GM18505 (cell line): ENCODE measurements at regions not wholly inside any gene's neighbourhood (a gene's known extent, or its start where the extent isn't known, plus 50 kb on each side); places are given as distances from the start of the nearest gene placed in this dataset.
"Not testable (repeated sequence)": the region's sequence is repeated elsewhere in the genome, so short reads cannot be mapped to it uniquely, and the experiment has no call there.

ENCODE experiments used
- ATAC-seq: cut with Tn5 transposase; IDR thresholded peaks from one replicate; pipeline ENCODE4 v1.9.1; 2021; ENCODE audit not compliant: unreplicated experiment
- POLR2A ChIP-seq: IDR thresholded peaks from 4 replicates; pipeline ENCODE4 v1.6.1; 2011; ENCODE audit warnings: borderline replicate concordance; ENCODE audit not compliant: insufficient read depth, insufficient read length; ENCODE audit errors: extremely low read depth

- ATAC-seq, result no peak
- no peak for TF ChIP-seq POLR2A
These were observed 109.9 kb downstream of the TMEM182 start for GRCh38 chr2:102871707-102872106.

GRCh38 chr2:102872388-102872787 is 110.6 kb downstream of the TMEM182 start:
- ATAC-seq, result no peak
- TF ChIP-seq POLR2A, result no peak

- ATAC-seq, result not testable (repeated sequence)
These were observed 117.7 kb downstream of the TMEM182 start for GRCh38 chr2:102879513-102879912.

GRCh38 chr2:102880731-102881130 is 118.9 kb downstream of the TMEM182 start:
- no peak for ATAC-seq
- no peak for TF ChIP-seq POLR2A

- no peak for ATAC-seq
- TF ChIP-seq POLR2A, result no peak
These were observed 124.5 kb downstream of the TMEM182 start for GRCh38 chr2:102886216-102886893.

GRCh38 chr2:102888514-102888913 is 126.7 kb downstream of the TMEM182 start:
- TF ChIP-seq POLR2A, result no peak
- no peak for ATAC-seq

- TF ChIP-seq POLR2A, result no peak
- no peak for ATAC-seq
These were observed 129.5 kb downstream of the TMEM182 start for GRCh38 chr2:102891296-102891695.

- no peak for ATAC-seq
- no peak for TF ChIP-seq POLR2A
These were observed 131.0 kb downstream of the TMEM182 start for GRCh38 chr2:102892698-102893310.

GRCh38 chr2:102893870-102894269 is 132.0 kb downstream of the TMEM182 start:
- ATAC-seq, result no peak
- no peak for TF ChIP-seq POLR2A

GRCh38 chr2:102895376-102895775 is 133.5 kb downstream of the TMEM182 start:
- ATAC-seq, result no peak
- no peak for TF ChIP-seq POLR2A

GRCh38 chr2:102909240-102909639 is 147.4 kb downstream of the TMEM182 start:
- not testable (repeated sequence) for ATAC-seq

- ATAC-seq, result no peak
- no peak for TF ChIP-seq POLR2A
These were observed 148.9 kb downstream of the TMEM182 start for GRCh38 chr2:102910724-102911123.

GRCh38 chr2:102915128-102915527 is 153.3 kb downstream of the TMEM182 start:
- no peak for TF ChIP-seq POLR2A
- no peak for ATAC-seq

- no peak for ATAC-seq
- no peak for TF ChIP-seq POLR2A
These were observed 160.5 kb downstream of the TMEM182 start for GRCh38 chr2:102922321-102922720.

GRCh38 chr2:102925003-102925402 is 163.2 kb downstream of the TMEM182 start:
- no peak for ATAC-seq
- no peak for TF ChIP-seq POLR2A
